ENCODE measurements at regions not wholly inside any gene's neighbourhood (a gene's known extent, or its start where the extent isn't known, plus 50 kb on each side); places are given as distances from the start of the nearest gene placed in this dataset.

DNA sequence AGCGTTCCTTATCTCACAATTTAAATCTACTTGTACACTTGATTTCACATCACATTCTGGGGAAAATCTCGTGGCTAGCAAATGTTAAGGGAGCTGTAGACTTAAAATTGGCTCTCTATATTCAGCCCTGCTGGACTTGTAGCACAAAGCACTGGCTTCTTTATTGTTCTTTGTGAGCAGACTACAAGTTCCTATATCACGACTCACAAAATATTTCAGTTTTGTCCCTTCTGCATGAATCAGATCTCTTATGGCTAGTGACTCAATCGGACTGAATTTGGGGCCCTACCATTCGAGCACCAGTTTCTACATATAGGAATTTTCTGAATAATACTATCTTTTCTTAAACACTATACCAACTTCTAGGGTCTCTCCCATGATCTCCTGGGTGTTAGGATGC, 390.1 kb downstream of the ADAM29 start:
- TF ChIP-seq POLR2A (IDR thresholded peaks at IDR 0.05; ENCODE audit: low read length) (no peak), GATA1 (IDR thresholded peaks at IDR 0.05; ENCODE audit: low read depth, low read length) (no peak)

All from erythroblast (primary cell).